Ishikawa (cell line): ENCODE measurements at regions not wholly inside any gene's neighbourhood (a gene's known extent, or its start where the extent isn't known, plus 50 kb on each side); places are given as distances from the start of the nearest gene placed in this dataset.

ENCODE experiments used
- CEBPB ChIP-seq: IDR thresholded peaks from 2 replicates; pipeline ENCODE4 v1.6.1; 2012
- CREB1 ChIP-seq: IDR thresholded peaks from 2 replicates; pipeline ENCODE4 v1.6.1; 2012; ENCODE audit warnings: low read depth
- EGR1 ChIP-seq: IDR thresholded peaks from 2 replicates; pipeline ENCODE4 v1.6.1; 2012
- EP300 ChIP-seq: IDR thresholded peaks from 2 replicates; pipeline ENCODE4 v1.6.1; 2012; ENCODE audit warnings: borderline replicate concordance
- FOXM1 ChIP-seq: IDR thresholded peaks from 2 replicates; pipeline ENCODE4 v1.6.1; 2012; ENCODE audit warnings: low read depth, borderline replicate concordance
- MAX ChIP-seq: IDR thresholded peaks from 2 replicates; pipeline ENCODE4 v1.6.1; 2012
- NFIC ChIP-seq: IDR thresholded peaks from 2 replicates; pipeline ENCODE4 v1.6.1; 2012
- RAD21 ChIP-seq: IDR thresholded peaks from 2 replicates; pipeline ENCODE4 v1.6.1; 2012; ENCODE audit warnings: low read depth
- REST ChIP-seq: IDR thresholded peaks from 2 replicates; pipeline ENCODE4 v1.6.1; 2012; ENCODE audit warnings: low read depth, mild to moderate bottlenecking
- TAF1 ChIP-seq: IDR thresholded peaks from 2 replicates; pipeline ENCODE4 v1.6.1; 2012; ENCODE audit warnings: low read depth, mild to moderate bottlenecking
- TCF12 ChIP-seq: IDR thresholded peaks from 2 replicates; pipeline ENCODE4 v1.6.1; 2012; ENCODE audit warnings: low read depth
- TEAD4 ChIP-seq: IDR thresholded peaks from 2 replicates; pipeline ENCODE4 v1.6.1; 2012
- USF1 ChIP-seq: IDR thresholded peaks from 2 replicates; pipeline ENCODE4 v1.6.1; 2012
- YY1 ChIP-seq: IDR thresholded peaks from 2 replicates; pipeline ENCODE4 v1.6.1; 2012; ENCODE audit warnings: low read depth
- ZBTB7A ChIP-seq: IDR thresholded peaks from 2 replicates; pipeline ENCODE4 v1.6.1; 2012; ENCODE audit warnings: low read depth

GRCh38 chr9:78463750-78464149 is 166.8 kb downstream of the PSAT1 start:
- TF ChIP-seq TEAD4 (no peak), FOXM1 (no peak), CREB1 (no peak), MAX (no peak), NFIC (no peak), TAF1 (no peak), EGR1 (no peak), USF1 (no peak), RAD21 (no peak), ZBTB7A (no peak), EP300 (no peak), CEBPB (no peak), REST (no peak), TCF12 (no peak), YY1 (no peak)

- TF ChIP-seq REST, result no peak
- TF ChIP-seq TCF12, result no peak
- no peak for TF ChIP-seq MAX
- no peak for TF ChIP-seq NFIC
- TF ChIP-seq USF1, result no peak
- no peak for TF ChIP-seq CEBPB
- TF ChIP-seq EP300, result no peak
- TF ChIP-seq ZBTB7A, result no peak
Observed at GRCh38 chr9:78468231-78468630, 171.3 kb downstream of the PSAT1 start.

- TF ChIP-seq EGR1 (no peak), ZBTB7A (no peak), EP300 (no peak)
Observed at GRCh38 chr9:78468974-78469576, 172.2 kb downstream of the PSAT1 start.

- TF ChIP-seq TCF12 (no peak), REST (no peak), RAD21 (no peak), CREB1 (no peak), CEBPB (no peak), USF1 (no peak), TEAD4 (no peak), YY1 (no peak), EP300 (no peak), TAF1 (no peak)
Observed at GRCh38 chr9:78470216-78470615, 173.3 kb downstream of the PSAT1 start.

GRCh38 chr9:78470741-78471140 is 173.8 kb downstream of the PSAT1 start:
- no peak for TF ChIP-seq REST
- TF ChIP-seq USF1, result no peak
- TF ChIP-seq MAX, result no peak
